ENCODE measurements at regions not wholly inside any gene's neighbourhood (a gene's known extent, or its start where the extent isn't known, plus 50 kb on each side); places are given as distances from the start of the nearest gene placed in this dataset.
"Not testable (repeated sequence)": the region's sequence is repeated elsewhere in the genome, so short reads cannot be mapped to it uniquely, and the experiment has no call there.

GRCh38 chr2:129492548-129492947, 486.9 kb upstream of the RAB6C start:
- Histone ChIP-seq H3K27me3 (no peaks in the 10 kb centered on the region), H3K27ac (no peak overlapping the region), H3K36me3 (no peaks in the 10 kb centered on the region), H3K4me3 (no peak overlapping the region), H3K9me3 (no peaks in the 10 kb centered on the region), H3K4me1 (no peaks in the 10 kb centered on the region)
- ATAC-seq, result no peak
- no peak for TF ChIP-seq CTCF (IDR thresholded peaks at IDR 0.05)
- DNase-seq, result no peak
- intact Hi-C loops (cut with DNase I), result no loop called here

GRCh38 chr2:129499747-129500146, 479.7 kb upstream of the RAB6C start:
- no peak for ATAC-seq
- TF ChIP-seq CTCF (IDR thresholded peaks at IDR 0.05), result no peak
- no peak for DNase-seq
- intact Hi-C loops (cut with DNase I), result no loop called here
- Histone ChIP-seq H3K9me3 (no peaks in the 10 kb centered on the region), H3K4me1 (no peaks in the 10 kb centered on the region), H3K27me3 (no peaks in the 10 kb centered on the region), H3K27ac (no peak overlapping the region), H3K4me3 (no peak overlapping the region), H3K36me3 (no peaks in the 10 kb centered on the region)

GRCh38 chr2:129502781-129503180, 476.7 kb upstream of the RAB6C start:
- Histone ChIP-seq H3K9me3 (no peaks in the 10 kb centered on the region), H3K4me1 (no peaks in the 10 kb centered on the region), H3K4me3 (no peak overlapping the region), H3K27ac (no peak overlapping the region), H3K27me3 (no peaks in the 10 kb centered on the region), H3K36me3 (no peaks in the 10 kb centered on the region)
- intact Hi-C loops (cut with DNase I), result no loop called here
- DNase-seq, result no peak
- no peak for ATAC-seq
- TF ChIP-seq CTCF (IDR thresholded peaks at IDR 0.05), result no peak

GRCh38 chr2:129504646-129505045, 474.8 kb upstream of the RAB6C start:
- H3K27ac ChIP-seq, result no peak overlapping the region
- no peaks in the 10 kb centered on the region for H3K27me3 ChIP-seq
- DNase-seq, result no peak
- intact Hi-C loops (cut with DNase I), result no loop called here
- no peak for ATAC-seq
- H3K4me1 ChIP-seq, result no peaks in the 10 kb centered on the region
- H3K9me3 ChIP-seq, result no peaks in the 10 kb centered on the region
- TF ChIP-seq CTCF (IDR thresholded peaks at IDR 0.05), result no peak
- no peak overlapping the region for H3K4me3 ChIP-seq
- no peaks in the 10 kb centered on the region for H3K36me3 ChIP-seq

GRCh38 chr2:129518937-129519336, 460.5 kb upstream of the RAB6C start:
- Histone ChIP-seq H3K9me3 (peaks cover 0 to 21% of the 10 kb centered on the region in 2 donors), H3K36me3 (no peaks in the 10 kb centered on the region), H3K4me3 (no peak overlapping the region), H3K27ac (no peak overlapping the region), H3K27me3 (no peaks in the 10 kb centered on the region), H3K4me1 (no peaks in the 10 kb centered on the region)
- DNase-seq (no peak), ATAC-seq (no peak)
- no peak for TF ChIP-seq CTCF (IDR thresholded peaks at IDR 0.05)
- intact Hi-C loops (cut with DNase I), result no loop called here

GRCh38 chr2:129532158-129532557, 447.3 kb upstream of the RAB6C start:
- H3K4me3 ChIP-seq; DNase-seq; ATAC-seq; H3K27me3 ChIP-seq; H3K4me1 ChIP-seq; intact Hi-C loops (cut with DNase I); H3K36me3 ChIP-seq; H3K27ac ChIP-seq: not testable (repeated sequence)
- H3K9me3 ChIP-seq, result peaks cover 0 to 11% of the 10 kb centered on the region in 2 donors
